Activated CD4-positive, alpha-beta T cell treated with anti-CD3 and anti-CD28 coated beads for 36 hours (primary cell): ENCODE measurements at regions not wholly inside any gene's neighbourhood (a gene's known extent, or its start where the extent isn't known, plus 50 kb on each side); places are given as distances from the start of the nearest gene placed in this dataset.
"Not testable (repeated sequence)": the region's sequence is repeated elsewhere in the genome, so short reads cannot be mapped to it uniquely, and the experiment has no call there.

ENCODE experiments used
- ATAC-seq: fragments of 200-7000 bp; cut with Tn5 transposase; one replicate; pipeline ENCODE4 v1.10.0; 2021; ENCODE audit warnings: mild to moderate bottlenecking, moderate library complexity
- CTCF ChIA-PET: fragments of 350-600 bp; sonication (Branson Sonifier 250); formaldehyde crosslinking; loops from one replicate; lab custom pipeline; 2021; ENCODE audit warnings: antibody characterized with exemption; lab: Charles Lee
- POLR2A ChIA-PET: fragments of 350-600 bp; sonication (Branson Sonifier 250); formaldehyde crosslinking; loops from one replicate; lab custom pipeline; 2021; ENCODE audit warnings: antibody characterized with exemption, inconsistent platforms; lab: Charles Lee
- DNase-seq: peaks from one replicate; pipeline ENCODE4 v3.0.0-alpha.2; 2020
- H3K27ac Mint-ChIP-seq: one replicate; pipeline ENCODE4 v1.8.0; 2021; ENCODE audit warnings: mixed read lengths
- H3K27me3 Mint-ChIP-seq: one replicate; pipeline ENCODE4 v1.8.0; 2021; ENCODE audit warnings: mixed read lengths
- H3K36me3 Mint-ChIP-seq: one replicate; pipeline ENCODE4 v1.8.0; 2021; ENCODE audit warnings: low read depth, mixed read lengths
- H3K4me1 Mint-ChIP-seq: one replicate; pipeline ENCODE4 v1.8.0; 2021; ENCODE audit warnings: mixed read lengths
- H3K4me3 Mint-ChIP-seq: one replicate; pipeline ENCODE4 v1.8.0; 2021; ENCODE audit warnings: mild to moderate bottlenecking, moderate library complexity, mixed read lengths
- H3K9me3 Mint-ChIP-seq: one replicate; pipeline ENCODE4 v1.8.0; 2021; ENCODE audit warnings: low read depth, mixed read lengths
- intact Hi-C, 2 experiments: fragments of 100-400 bp; cut with DNase I in 1 of 2; cut with micrococcal nuclease in 1 of 2; formaldehyde crosslinking; loops; one replicate each; pipeline versions ENCODE4 v1.14.2 to v1.15.1; 2022 to 2024; cut with DNase I, micrococcal nuclease

- Mint-ChIP-seq H3K27ac (no peak overlapping the region), H3K4me1 (no peaks in the 10 kb centered on the region), H3K27me3 (peaks cover 7% of the 10 kb centered on the region), H3K36me3 (no peaks in the 10 kb centered on the region), H3K9me3 (no peaks in the 10 kb centered on the region), H3K4me3 (no peak overlapping the region)
- DNase-seq (peak; percentile 86), ATAC-seq (peak; percentile 83)
- ChIA-PET CTCF (interaction anchor here (0.7 to 1.8 kb wide), 7 partner anchors 38 to 287 kb away, joined by 3 to 7 read pairs (median 4); no protein-coding TSS in a partner anchor), POLR2A (no interaction called here)
- intact Hi-C loops = no loop called here
These were observed 169.4 kb downstream of the TBC1D2B start for GRCh38 chr15:77907824-77908751.

- ATAC-seq, H3K9me3 Mint-ChIP-seq, H3K4me3 Mint-ChIP-seq, H3K27ac Mint-ChIP-seq, DNase-seq, H3K27me3 Mint-ChIP-seq, POLR2A ChIA-PET, H3K4me1 Mint-ChIP-seq, H3K36me3 Mint-ChIP-seq, intact Hi-C loops: not testable (repeated sequence)
- CTCF ChIA-PET = interaction anchor here (0.7 to 2.0 kb wide), 2 partner anchors 202 to 1704 kb away, joined by 3 to 9 read pairs; no protein-coding TSS in a partner anchor
These were observed 171.2 kb downstream of the TBC1D2B start for GRCh38 chr15:77906062-77906990.

GRCh38 chr15:77905301-77905920 is 172.1 kb downstream of the TBC1D2B start:
- no peaks in the 10 kb centered on the region for H3K36me3 Mint-ChIP-seq
- H3K4me3 Mint-ChIP-seq = no peak overlapping the region
- ATAC-seq (no peak), DNase-seq (no peak)
- CTCF ChIA-PET = interaction anchor here (0.6 to 2.0 kb wide), 3 partner anchors 61 to 1703 kb away, joined by 3 to 9 read pairs (median 3); no protein-coding TSS in a partner anchor
- H3K27ac Mint-ChIP-seq = no peak overlapping the region
- intact Hi-C loops = no loop called here
- peaks cover 7% of the 10 kb centered on the region for H3K27me3 Mint-ChIP-seq
- H3K9me3 Mint-ChIP-seq = no peaks in the 10 kb centered on the region
- POLR2A ChIA-PET = no interaction called here
- no peaks in the 10 kb centered on the region for H3K4me1 Mint-ChIP-seq

GRCh38 chr15:77904901-77905300 is 172.6 kb downstream of the TBC1D2B start:
- peaks cover 7% of the 10 kb centered on the region for H3K27me3 Mint-ChIP-seq
- no peaks in the 10 kb centered on the region for H3K4me1 Mint-ChIP-seq
- no peak overlapping the region for H3K4me3 Mint-ChIP-seq
- DNase-seq = no peak
- ChIA-PET CTCF (interaction anchor here (0.6 to 2.0 kb wide), 2 partner anchors 62 to 203 kb away, joined by 3 to 9 read pairs; no protein-coding TSS in a partner anchor), POLR2A (no interaction called here)
- intact Hi-C loops = no loop called here
- H3K9me3 Mint-ChIP-seq = no peaks in the 10 kb centered on the region
- H3K27ac Mint-ChIP-seq = no peak overlapping the region
- no peaks in the 10 kb centered on the region for H3K36me3 Mint-ChIP-seq
- no peak for ATAC-seq

GRCh38 chr15:77904436-77904821 is 173.1 kb downstream of the TBC1D2B start:
- no peaks in the 10 kb centered on the region for H3K36me3 Mint-ChIP-seq
- ATAC-seq (no peak), DNase-seq (no peak)
- no peaks in the 10 kb centered on the region for H3K9me3 Mint-ChIP-seq
- no peak overlapping the region for H3K4me3 Mint-ChIP-seq
- ChIA-PET POLR2A (no interaction called here), CTCF (interaction anchor here (2.0 kb wide), 1 partner anchor 204 kb away, joined by 9 read pairs; no protein-coding TSS in a partner anchor)
- H3K27ac Mint-ChIP-seq = no peak overlapping the region
- intact Hi-C loops = no loop called here
- H3K4me1 Mint-ChIP-seq = no peaks in the 10 kb centered on the region
- peaks cover 7% of the 10 kb centered on the region for H3K27me3 Mint-ChIP-seq

GRCh38 chr15:77903761-77904435 is 173.6 kb downstream of the TBC1D2B start:
- H3K27ac Mint-ChIP-seq, H3K27me3 Mint-ChIP-seq, POLR2A ChIA-PET, H3K4me3 Mint-ChIP-seq, ATAC-seq, DNase-seq, H3K36me3 Mint-ChIP-seq, intact Hi-C loops, H3K9me3 Mint-ChIP-seq, H3K4me1 Mint-ChIP-seq: not testable (repeated sequence)
- CTCF ChIA-PET = interaction anchor here (0.8 to 2.0 kb wide), 2 partner anchors 204 to 754 kb away, joined by 3 to 9 read pairs; no protein-coding TSS in a partner anchor

- CTCF ChIA-PET = interaction anchor here (0.7 to 1.0 kb wide), 3 partner anchors 33 to 754 kb away, joined by 3 to 4 read pairs (median 3); no protein-coding TSS in a partner anchor
- H3K4me1 Mint-ChIP-seq, POLR2A ChIA-PET, H3K36me3 Mint-ChIP-seq, H3K4me3 Mint-ChIP-seq, H3K9me3 Mint-ChIP-seq, intact Hi-C loops, H3K27ac Mint-ChIP-seq, H3K27me3 Mint-ChIP-seq: not testable (repeated sequence)
- DNase-seq (peak; percentile 57), ATAC-seq (peak; percentile 70)
These were observed 174.4 kb downstream of the TBC1D2B start for GRCh38 chr15:77902921-77903760.

- no peaks in the 10 kb centered on the region for H3K4me1 Mint-ChIP-seq
- peaks cover under 1% of the 10 kb centered on the region for H3K27me3 Mint-ChIP-seq
- ATAC-seq (no peak), DNase-seq (peak; percentile 29)
- H3K9me3 Mint-ChIP-seq = no peaks in the 10 kb centered on the region
- no peaks in the 10 kb centered on the region for H3K36me3 Mint-ChIP-seq
- intact Hi-C loops = no loop called here
- H3K27ac Mint-ChIP-seq = no peak overlapping the region
- H3K4me3 Mint-ChIP-seq = no peak overlapping the region
- CTCF ChIA-PET = interaction anchor here (0.7 to 2.0 kb wide), 3 partner anchors 7 to 245 kb away, joined by 3 to 5 read pairs (median 4); no protein-coding TSS in a partner anchor
- POLR2A ChIA-PET = no interaction called here
These were observed 175.4 kb downstream of the TBC1D2B start for GRCh38 chr15:77901921-77902750.

GRCh38 chr15:77901251-77901881 is 176.1 kb downstream of the TBC1D2B start:
- Mint-ChIP-seq H3K4me3 (no peak overlapping the region), H3K27me3 (no peaks in the 10 kb centered on the region), H3K9me3 (no peaks in the 10 kb centered on the region), H3K4me1 (no peaks in the 10 kb centered on the region), H3K36me3 (no peaks in the 10 kb centered on the region), H3K27ac (no peak overlapping the region)
- no peak for ATAC-seq
- DNase-seq = no peak
- intact Hi-C loops = no loop called here
- ChIA-PET CTCF (interaction anchor here (0.6 to 2.0 kb wide), 4 partner anchors 8 to 1911 kb away, joined by 3 to 5 read pairs (median 4); no protein-coding TSS in a partner anchor), POLR2A (no interaction called here)
